H9 (cell line): ENCODE measurements at regions not wholly inside any gene's neighbourhood (a gene's known extent, or its start where the extent isn't known, plus 50 kb on each side); places are given as distances from the start of the nearest gene placed in this dataset.

ENCODE experiments used
- DNase-seq: peaks from one replicate; pipeline ENCODE4 v3.0.0-alpha.2; 2017
- H2AFZ ChIP-seq: one replicate; pipeline ENCODE4 v1.6.1; 2013; ENCODE audit warnings: mild to moderate bottlenecking, low read length, control low read depth, moderate library complexity
- H2AK5ac ChIP-seq: 2 replicates; pipeline ENCODE4 v1.6.1; 2013; ENCODE audit warnings: low read length, control low read depth, mixed read lengths; ENCODE audit not compliant: insufficient read length
- H2BK120ac ChIP-seq: one replicate; pipeline ENCODE4 v1.6.1; 2013; ENCODE audit warnings: low read depth, mild to moderate bottlenecking, low read length, control low read depth, inconsistent platforms; ENCODE audit not compliant: poor library complexity, severe bottlenecking
- H2BK12ac ChIP-seq: 2 replicates; pipeline ENCODE4 v1.6.1; 2013; ENCODE audit warnings: low read length, control low read depth, mixed read lengths, low read depth; ENCODE audit not compliant: insufficient read length
- H2BK15ac ChIP-seq: 2 replicates; pipeline ENCODE4 v1.6.1; 2013; ENCODE audit warnings: low read depth, low read length, control low read depth
- H2BK20ac ChIP-seq: one replicate; pipeline ENCODE4 v1.6.1; 2013; ENCODE audit warnings: low read depth, mild to moderate bottlenecking, low read length, control low read depth, inconsistent platforms; ENCODE audit not compliant: poor library complexity, severe bottlenecking
- H2BK5ac ChIP-seq: 2 replicates; pipeline ENCODE4 v1.6.1; 2013; ENCODE audit warnings: low read length, control low read depth, mixed read lengths; ENCODE audit not compliant: insufficient read length
- H3K14ac ChIP-seq: 2 replicates; pipeline ENCODE4 v1.6.1; 2013; ENCODE audit warnings: low read length, control low read depth; ENCODE audit not compliant: insufficient read depth
- H3K18ac ChIP-seq: 2 replicates; pipeline ENCODE4 v1.6.1; 2013; ENCODE audit warnings: low read depth, mild to moderate bottlenecking, mixed read lengths, low read length, control low read depth; ENCODE audit not compliant: insufficient read length
- H3K23ac ChIP-seq: 2 replicates; pipeline ENCODE4 v1.6.1; 2013; ENCODE audit warnings: low read length, control low read depth, mixed read lengths, low read depth; ENCODE audit not compliant: insufficient read length
- H3K23me2 ChIP-seq: 2 replicates; pipeline ENCODE4 v1.6.1; 2013; ENCODE audit warnings: low read depth, mild to moderate bottlenecking, mixed read lengths, low read length, control low read depth; ENCODE audit not compliant: insufficient read length, poor library complexity, severe bottlenecking
- H3K27ac ChIP-seq: 2 replicates; pipeline ENCODE4 v1.5.1; 2013; ENCODE audit warnings: low read length, control low read depth, mixed read lengths, low read depth; ENCODE audit not compliant: insufficient read length
- H3K27me3 ChIP-seq: 2 replicates; pipeline ENCODE4 v1.6.1; 2013; ENCODE audit warnings: low read length, control low read depth, inconsistent platforms; ENCODE audit not compliant: insufficient read depth
- H3K4ac ChIP-seq: 2 replicates; pipeline ENCODE4 v1.6.1; 2013; ENCODE audit warnings: low read depth, mild to moderate bottlenecking, control low read depth, inconsistent platforms, low read length, moderate library complexity
- H3K4me1 ChIP-seq: 2 replicates; pipeline ENCODE4 v1.6.1; 2013; ENCODE audit warnings: low read length, control low read depth, inconsistent platforms; ENCODE audit not compliant: insufficient read depth
- H3K4me2 ChIP-seq: 2 replicates; pipeline ENCODE4 v1.6.1; 2013; ENCODE audit warnings: low read length, control low read depth, mixed read lengths; ENCODE audit not compliant: insufficient read length, insufficient read depth
- H3K56ac ChIP-seq: 2 replicates; pipeline ENCODE4 v1.6.1; 2013; ENCODE audit warnings: low read depth, mild to moderate bottlenecking, mixed read lengths, low read length, control low read depth; ENCODE audit not compliant: insufficient read length
- H3K79me1 ChIP-seq: 2 replicates; pipeline ENCODE4 v1.6.1; 2013; ENCODE audit warnings: low read depth, mild to moderate bottlenecking, moderate library complexity, low read length, control low read depth, inconsistent platforms; ENCODE audit not compliant: insufficient read depth, poor library complexity, severe bottlenecking
- H3K79me2 ChIP-seq: 2 replicates; pipeline ENCODE4 v1.6.1; 2013; ENCODE audit warnings: low read length, control low read depth, inconsistent platforms; ENCODE audit not compliant: insufficient read depth
- H3K9ac ChIP-seq: 2 replicates; pipeline ENCODE4 v1.6.1; 2013; ENCODE audit warnings: low read length, control low read depth, mixed read lengths; ENCODE audit not compliant: insufficient read length; ENCODE audit errors: extremely low read depth
- H3K9me3 ChIP-seq: one replicate; pipeline ENCODE4 v1.6.1; 2013; ENCODE audit warnings: low read depth, low read length, inconsistent platforms; ENCODE audit not compliant: control insufficient read depth
- H3T11ph ChIP-seq: one replicate; pipeline ENCODE4 v1.6.1; 2013; ENCODE audit warnings: mild to moderate bottlenecking, low read length, control low read depth, inconsistent platforms
- H4K20me1 ChIP-seq: one replicate; pipeline ENCODE4 v1.6.1; 2013; ENCODE audit not compliant: control insufficient read depth, insufficient read length, insufficient read depth
- H4K5ac ChIP-seq: 2 replicates; pipeline ENCODE4 v1.6.1; 2013; ENCODE audit warnings: low read depth, mild to moderate bottlenecking, mixed read lengths, low read length, control low read depth; ENCODE audit not compliant: insufficient read length
- H4K8ac ChIP-seq: replicated peaks from 2 replicates; pipeline ENCODE4 v1.6.1; 2013; ENCODE audit warnings: low read length, control low read depth, mixed read lengths, low read depth; ENCODE audit not compliant: insufficient read length
- H4K91ac ChIP-seq: 2 replicates; pipeline ENCODE4 v1.6.1; 2013; ENCODE audit warnings: low read depth, mild to moderate bottlenecking, moderate library complexity, mixed read lengths, low read length, control low read depth; ENCODE audit not compliant: insufficient read length
- H3K27ac Mint-ChIP-seq, 3 experiments: 2 replicates in 2 of 3; 3 replicates in 1 of 3; pipeline ENCODE4 v1.8.0; 2020 to 2021; ENCODE audit warnings: mixed read lengths in 3 of 3, mild to moderate bottlenecking in 1 of 3, moderate library complexity in 1 of 3
- H3K27me3 Mint-ChIP-seq: 2 replicates; pipeline ENCODE4 v1.8.0; 2021; ENCODE audit warnings: low read depth, mild to moderate bottlenecking, moderate library complexity, mixed read lengths
- H3K36me3 Mint-ChIP-seq, 3 experiments: 2 replicates in 2 of 3; 3 replicates in 1 of 3; pipeline ENCODE4 v1.8.0; 2020 to 2021; ENCODE audit warnings: low read depth in 3 of 3, mixed read lengths in 3 of 3; ENCODE audit not compliant: insufficient read depth in 1 of 3
- H3K4me1 Mint-ChIP-seq, 2 experiments: 2 replicates each; pipeline ENCODE4 v1.8.0; 2020; ENCODE audit warnings: mixed read lengths in 2 of 2
- H3K4me3 Mint-ChIP-seq, 2 experiments: 2 replicates in 1 of 2; 3 replicates in 1 of 2; pipeline ENCODE4 v1.8.0; 2020 to 2021; ENCODE audit warnings: mild to moderate bottlenecking in 2 of 2, mixed read lengths in 2 of 2, moderate library complexity in 1 of 2
- H3K9me3 Mint-ChIP-seq, 2 experiments: 2 replicates in 1 of 2; 3 replicates in 1 of 2; pipeline ENCODE4 v1.8.0; 2020; ENCODE audit warnings: mild to moderate bottlenecking in 2 of 2, mixed read lengths in 2 of 2, moderate library complexity in 1 of 2
- CTCF ChIP-seq: fragments of 200-600 bp; sonication (generic); conservative IDR thresholded peaks from 3 replicates; pipeline ENCODE4 v1.8.0; 2021; ENCODE audit warnings: antibody characterized with exemption, mild to moderate bottlenecking
- whole genome bisulfite sequencing: extraction: QIAGEN DNeasy Blood & Tissue Kit; methylation state at CpG from one replicate; pipeline ENCODE4 v1.1.7; 2013; ENCODE audit warnings: missing lambda C conversion rate, low lambda C conversion rate, mixed read lengths; ENCODE audit not compliant: insufficient read length; ENCODE audit errors: extremely low coverage; 5-methylcytosine and 5-hydroxymethylcytosine counted together

GRCh38 chr16:51458356-51459140, 307.5 kb upstream of the SALL1 start:
- no peak for DNase-seq
- Mint-ChIP-seq H3K9me3 (no peaks in the 10 kb centered on the region), H3K27ac (no peak overlapping the region), H3K27me3 (peaks cover 2% of the 10 kb centered on the region; the same call in 1 of the 2 replicates), H3K36me3 (no peaks in the 10 kb centered on the region), H3K4me3 (no peak overlapping the region), H3K4me1 (peaks cover 14 to 16% of the 10 kb centered on the region in 2 experiments)
- no peak overlapping the region for H2AFZ ChIP-seq
- H2AK5ac ChIP-seq = no peak overlapping the region
- H4K8ac ChIP-seq = no peak overlapping the region
- no peak overlapping the region for H3T11ph ChIP-seq
- no peak overlapping the region for H3K4me2 ChIP-seq
- H2BK12ac ChIP-seq = no peak overlapping the region
- H3K23me2 ChIP-seq = no peaks in the 10 kb centered on the region
- H3K79me1 ChIP-seq = no peaks in the 10 kb centered on the region
- H3K56ac ChIP-seq = no peak overlapping the region
- H3K9ac ChIP-seq = no peak overlapping the region
- H3K4ac ChIP-seq = no peak overlapping the region
- H4K20me1 ChIP-seq = no peaks in the 10 kb centered on the region
- H3K79me2 ChIP-seq = no peaks in the 10 kb centered on the region
- 0 out of 2 replicates have a peak, but pooled peaks cover 4% of the 10 kb centered on the region for H3K4me1 ChIP-seq
- H3K14ac ChIP-seq = no peak overlapping the region
- no peak overlapping the region for H3K23ac ChIP-seq
- no peaks in the 10 kb centered on the region for H3K9me3 ChIP-seq
- H3K18ac ChIP-seq = no peak overlapping the region
- no peak overlapping the region for H2BK20ac ChIP-seq
- no peak overlapping the region for H2BK15ac ChIP-seq
- no peak overlapping the region for H2BK5ac ChIP-seq
- no peak for TF ChIP-seq CTCF
- no peaks in the 10 kb centered on the region for H3K27me3 ChIP-seq
- WGBS = no CpG with 5 or more reads among the region's 11 CpGs
- no peak overlapping the region for H4K91ac ChIP-seq
- H4K5ac ChIP-seq = no peak overlapping the region
- no peak overlapping the region for H2BK120ac ChIP-seq
- H3K27ac ChIP-seq = no peak overlapping the region
